T-helper 9 cell (primary cell): ENCODE measurements at regions not wholly inside any gene's neighbourhood (a gene's known extent, or its start where the extent isn't known, plus 50 kb on each side); places are given as distances from the start of the nearest gene placed in this dataset.
A peak's percentile ranks its signal among the peaks of the same experiment; 100 is the strongest.

ENCODE experiments used
- DNase-seq: peaks from one replicate; pipeline ENCODE4 v3.0.0-alpha.2; 2020

DNA sequence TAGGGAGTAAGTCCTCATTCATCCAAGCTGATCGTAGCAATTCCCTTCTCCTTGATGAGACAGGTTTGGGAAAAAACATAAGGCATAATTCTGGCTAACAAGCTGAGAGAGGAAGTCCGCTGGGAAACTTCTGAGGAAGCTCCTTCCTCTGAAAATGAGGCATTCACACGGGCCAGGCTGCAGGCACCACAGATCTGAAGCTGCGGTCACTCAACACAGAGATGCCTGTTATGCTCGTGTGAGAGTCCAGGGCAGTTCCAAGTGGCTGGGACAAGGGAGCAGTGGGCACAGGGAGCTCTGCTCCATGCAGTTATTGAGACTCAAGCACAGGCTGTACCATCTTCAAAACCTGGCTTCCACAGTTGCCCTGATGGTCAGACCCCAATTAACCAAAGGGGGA, 200.9 kb upstream of the ID2 start:
- DNase-seq = no peak

DNA sequence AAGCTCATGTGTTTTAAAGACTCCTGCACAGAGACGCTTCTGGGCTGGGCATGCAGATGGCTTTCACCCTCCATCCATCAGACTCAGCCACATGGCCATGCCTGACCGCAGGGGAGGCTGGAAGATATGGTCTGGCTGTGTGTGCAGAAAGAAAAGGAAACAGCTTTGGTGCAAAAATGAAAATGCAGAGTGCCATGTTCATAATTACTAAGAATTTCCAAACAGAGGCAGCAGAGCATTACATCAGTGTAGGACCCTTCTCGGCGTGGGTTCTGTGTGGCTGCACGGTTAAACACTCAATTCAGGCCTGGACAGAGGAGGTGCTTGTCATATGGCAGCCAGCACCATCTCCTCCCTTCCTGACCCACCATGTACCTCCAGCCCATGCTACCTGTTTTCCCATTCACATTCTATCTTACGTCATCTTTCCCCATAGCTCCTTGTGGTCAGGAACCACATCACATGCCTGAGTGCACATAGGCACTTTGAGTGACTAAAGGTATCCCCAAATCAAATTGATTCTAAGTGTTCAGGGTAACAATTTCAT, 200.3 kb upstream of the ID2 start:
- DNase-seq = no peak

DNA sequence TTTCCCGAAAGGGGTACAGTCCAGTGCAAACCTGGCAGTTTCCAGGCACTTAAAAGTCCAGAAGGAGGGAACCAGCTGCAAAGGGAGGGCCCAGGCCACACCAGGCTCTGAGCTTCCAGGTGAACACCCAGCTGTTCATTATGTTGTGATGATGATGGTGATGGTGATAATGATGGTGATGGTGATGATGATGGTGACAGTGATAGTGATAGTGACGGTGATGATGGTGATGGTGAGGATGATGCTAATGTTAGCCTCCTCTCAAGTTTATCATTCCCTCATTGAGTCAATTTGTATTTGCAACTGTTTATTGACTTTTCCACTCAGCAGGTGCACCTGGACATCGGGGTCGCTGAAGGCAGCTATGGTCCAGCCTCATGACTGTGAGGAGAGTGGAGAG, 199.4 kb upstream of the ID2 start:
- DNase-seq = no peak

DNA sequence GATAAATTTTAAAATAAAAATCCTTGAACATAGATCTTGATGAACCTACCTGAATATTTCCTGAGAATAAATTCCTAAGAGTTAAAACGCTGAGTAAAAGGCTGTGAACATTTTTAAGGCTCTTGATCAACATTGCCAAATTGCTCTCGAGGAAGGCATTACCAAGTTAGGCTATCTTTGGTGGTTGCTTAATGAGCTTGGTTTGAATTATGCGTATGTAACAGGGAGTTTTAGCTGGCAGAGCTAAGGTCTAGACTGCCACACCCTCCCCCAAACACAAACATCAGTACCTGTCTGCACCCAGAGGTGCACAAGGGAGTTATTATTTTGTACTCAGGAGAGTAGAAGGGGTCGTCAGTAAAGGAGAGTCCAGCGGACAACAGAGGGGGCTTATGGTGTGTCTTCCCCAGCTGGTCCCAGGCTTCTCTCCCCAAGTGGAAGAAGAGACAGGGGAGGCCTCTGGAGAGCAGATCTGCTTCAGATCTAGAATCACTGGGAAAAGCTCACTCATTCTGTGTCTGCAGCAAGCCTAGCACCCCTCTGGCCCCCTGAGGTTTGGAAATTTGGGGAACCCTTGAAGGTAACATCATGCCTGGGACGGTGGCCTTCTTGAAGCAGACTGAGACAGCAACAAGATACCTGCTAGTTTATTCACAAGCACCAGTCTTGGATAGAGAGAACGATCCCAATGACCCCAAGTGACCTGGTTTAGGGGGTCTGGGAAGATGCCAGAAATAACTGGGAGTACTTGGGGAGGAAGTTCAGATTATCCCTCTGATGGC, 197.2 kb upstream of the ID2 start:
- DNase-seq = no peak

DNA sequence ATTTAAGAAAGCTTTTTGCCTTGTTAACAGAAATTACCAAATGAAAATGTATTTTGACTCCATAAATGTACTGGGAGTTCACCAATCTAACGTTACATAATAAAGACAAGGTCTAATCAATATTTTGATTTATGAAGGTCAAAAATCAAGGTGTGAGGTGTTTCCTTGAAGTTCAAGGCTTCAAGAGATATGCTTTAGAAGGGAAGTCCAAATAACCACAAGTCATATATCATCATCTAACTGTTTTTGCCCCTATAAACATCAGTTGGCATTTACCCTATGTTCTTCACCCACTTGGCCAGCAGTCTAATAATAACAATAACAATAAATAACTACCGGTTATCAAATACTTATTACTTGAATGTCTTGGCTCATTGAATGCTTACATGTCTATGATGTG, 196.1 kb upstream of the ID2 start:
- DNase-seq = no peak

DNA sequence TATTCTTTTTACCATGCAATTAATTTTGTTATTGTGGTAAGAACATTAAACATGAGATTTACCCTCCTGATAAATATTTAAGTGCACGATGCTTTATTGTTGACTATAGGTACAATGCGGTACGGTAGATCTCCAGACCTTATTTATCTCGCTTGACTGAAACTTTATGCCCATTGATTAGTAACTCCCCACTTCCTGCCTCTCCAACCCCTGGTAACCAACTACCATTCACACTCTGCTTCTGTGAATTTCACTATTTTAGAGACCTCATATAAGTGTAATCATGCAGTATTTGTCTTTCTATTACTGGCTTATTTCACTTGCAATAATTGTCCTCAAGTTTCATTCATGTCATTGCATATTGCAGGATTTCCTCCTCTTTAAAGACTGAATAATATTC, 195.7 kb upstream of the ID2 start:
- DNase-seq = no peak

DNA sequence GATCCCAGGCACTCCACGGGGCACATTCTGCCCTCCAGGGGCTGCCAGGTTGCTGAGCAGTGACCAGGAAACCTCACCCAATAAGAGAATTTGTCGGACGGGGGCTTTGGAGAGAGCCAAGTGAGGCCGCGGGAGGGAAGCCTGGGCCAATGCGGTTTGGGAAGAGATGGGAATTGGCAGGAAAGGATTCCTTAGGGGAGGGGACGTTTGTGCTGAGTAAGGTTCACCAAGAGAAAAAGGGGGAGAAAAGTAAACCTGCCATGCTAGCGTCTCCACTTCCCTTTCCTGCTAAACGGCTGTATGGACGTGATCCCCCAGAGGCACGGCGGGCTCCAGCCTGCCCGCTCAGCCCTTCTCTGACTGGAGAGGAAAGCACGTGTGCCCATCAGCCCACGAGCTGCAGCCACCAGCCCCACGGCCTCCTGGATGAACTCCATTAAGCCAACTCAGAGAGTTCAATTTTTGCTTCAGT, 194.4 kb upstream of the ID2 start:
- DNase-seq = peak; percentile 23

DNA sequence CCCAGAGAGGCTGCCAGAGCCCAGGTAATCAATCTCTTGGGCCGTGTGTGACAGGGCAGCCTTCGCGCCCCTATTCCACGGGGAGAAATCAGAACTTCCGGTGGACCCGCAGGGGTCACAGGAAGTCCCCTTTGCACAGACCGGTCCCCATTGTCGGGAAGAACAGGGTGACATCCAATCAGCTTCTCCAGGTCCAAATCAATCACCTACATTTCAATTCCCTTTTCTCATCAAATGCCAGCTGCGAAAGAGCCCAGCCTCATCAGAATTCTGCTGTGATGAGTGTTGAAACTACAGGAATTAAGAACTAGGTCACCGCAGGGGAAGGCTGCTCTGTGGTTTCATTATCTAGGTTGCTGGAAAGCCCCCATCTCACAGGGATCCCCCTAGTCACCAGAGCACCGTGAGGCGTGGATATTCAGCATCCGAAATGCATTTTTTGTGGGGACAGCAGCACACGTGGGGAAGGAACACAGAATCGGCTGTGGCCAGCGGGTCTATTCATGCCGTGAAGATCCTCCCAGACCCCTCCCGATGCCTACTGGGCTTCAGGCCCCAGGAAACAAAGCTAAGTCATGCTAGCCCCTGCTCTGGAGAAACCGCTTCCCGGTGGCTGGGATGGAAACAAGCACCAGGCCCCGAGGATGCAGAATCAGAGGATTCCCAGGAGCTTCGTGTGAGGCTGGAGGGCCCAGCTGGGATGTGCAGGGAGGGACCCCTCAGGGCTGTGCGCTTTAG, 193.7 kb upstream of the ID2 start:
- peak; percentile 64 for DNase-seq

DNA sequence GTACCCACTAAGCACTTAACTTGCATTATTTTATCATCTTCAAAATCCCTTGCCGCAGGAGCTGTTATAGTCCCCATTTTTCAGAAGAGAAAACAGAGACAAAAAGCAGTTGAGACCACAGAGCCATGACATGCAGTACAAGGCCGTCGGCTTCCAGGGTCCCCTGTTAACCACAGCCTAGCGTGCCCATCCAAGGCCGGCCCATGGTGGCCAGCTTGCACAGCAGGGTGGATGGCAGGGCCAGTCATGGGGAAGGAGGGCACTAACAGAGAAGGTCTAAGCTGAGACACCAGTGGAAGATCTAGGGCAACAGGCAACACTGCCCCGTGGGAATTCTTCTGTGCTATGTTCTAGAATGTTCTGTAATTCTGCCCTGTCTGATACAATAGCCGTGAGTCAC, 192.6 kb upstream of the ID2 start:
- no peak for DNase-seq

DNA sequence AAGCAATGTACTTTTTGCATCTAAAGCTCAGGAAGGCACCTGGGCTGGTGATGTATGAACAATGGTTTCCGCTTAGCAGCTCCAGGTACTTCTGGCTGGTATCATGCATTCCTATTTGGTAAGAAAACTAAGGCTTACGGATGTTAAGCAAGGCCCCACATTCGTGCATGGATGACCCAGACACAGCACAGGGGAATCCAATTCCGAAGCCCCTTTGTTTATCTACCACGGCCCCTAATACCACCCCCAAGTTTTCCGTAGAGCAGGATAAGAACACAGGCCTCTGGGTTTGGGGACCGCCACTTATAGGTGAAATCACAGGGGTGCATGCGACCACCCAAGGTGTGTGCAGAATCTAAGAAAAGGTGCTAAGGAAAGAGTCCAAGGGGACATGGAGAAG, 192.1 kb upstream of the ID2 start:
- DNase-seq = no peak

DNA sequence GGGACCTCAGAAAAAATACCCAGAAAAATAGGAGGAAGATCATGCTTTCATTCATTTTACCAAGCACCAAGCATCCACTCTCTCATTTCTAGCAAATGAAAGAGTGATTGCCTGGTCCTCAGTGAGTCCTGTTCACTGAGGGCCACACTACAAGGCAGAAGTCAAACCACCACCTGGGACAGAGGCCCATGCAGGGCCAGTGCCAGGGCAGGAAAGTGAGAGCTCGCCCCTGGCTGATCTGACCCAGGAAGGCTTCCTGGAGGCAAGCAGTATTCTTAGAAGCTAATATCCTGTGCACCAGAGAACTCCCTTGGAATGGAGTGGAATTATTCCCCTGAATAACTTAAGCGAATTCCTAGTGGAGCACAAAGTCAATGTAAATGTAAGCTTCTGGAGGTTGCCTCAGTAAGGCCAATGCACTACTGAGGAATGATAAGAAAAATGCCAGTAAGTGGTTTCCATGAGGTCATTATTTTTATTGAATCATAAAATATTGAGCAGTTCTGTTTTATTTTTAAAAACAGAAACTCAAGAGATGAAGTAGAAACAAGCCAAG, 191.6 kb upstream of the ID2 start:
- no peak for DNase-seq

DNA sequence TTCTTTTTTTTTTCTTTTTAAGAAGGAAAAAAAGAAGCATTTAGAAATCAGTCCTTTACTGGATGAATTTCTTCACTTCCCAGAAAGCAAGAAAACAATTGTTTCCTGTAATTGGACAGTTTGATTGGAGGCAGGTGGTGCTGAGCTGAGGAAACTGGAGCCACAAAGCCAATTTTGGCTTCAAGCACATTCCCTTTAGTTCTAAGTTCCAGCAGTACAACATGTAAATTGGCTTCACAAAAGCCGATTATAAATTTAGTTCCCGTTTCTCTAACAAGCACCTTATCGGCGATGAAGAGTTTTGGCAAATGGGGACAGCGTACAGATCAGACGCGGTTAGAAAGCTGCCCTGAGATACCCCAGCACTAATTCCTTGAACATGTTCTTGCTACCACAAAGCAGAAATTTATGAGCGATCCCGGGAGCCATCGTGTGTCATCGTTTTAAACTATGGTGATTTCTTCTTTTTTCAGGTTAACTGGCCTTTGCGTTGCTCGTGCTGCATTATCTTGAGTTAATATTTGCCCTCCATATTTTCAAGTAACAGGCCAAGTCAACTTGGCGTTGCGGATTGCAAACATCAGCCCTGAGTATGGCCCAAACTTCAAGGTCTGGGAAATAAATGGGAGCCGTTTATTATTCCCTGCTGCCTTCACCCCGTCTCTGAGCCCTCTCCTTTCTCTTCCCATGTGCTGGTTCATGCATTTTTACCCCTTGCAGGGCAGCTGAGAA, 190.4 kb upstream of the ID2 start:
- no peak for DNase-seq

DNA sequence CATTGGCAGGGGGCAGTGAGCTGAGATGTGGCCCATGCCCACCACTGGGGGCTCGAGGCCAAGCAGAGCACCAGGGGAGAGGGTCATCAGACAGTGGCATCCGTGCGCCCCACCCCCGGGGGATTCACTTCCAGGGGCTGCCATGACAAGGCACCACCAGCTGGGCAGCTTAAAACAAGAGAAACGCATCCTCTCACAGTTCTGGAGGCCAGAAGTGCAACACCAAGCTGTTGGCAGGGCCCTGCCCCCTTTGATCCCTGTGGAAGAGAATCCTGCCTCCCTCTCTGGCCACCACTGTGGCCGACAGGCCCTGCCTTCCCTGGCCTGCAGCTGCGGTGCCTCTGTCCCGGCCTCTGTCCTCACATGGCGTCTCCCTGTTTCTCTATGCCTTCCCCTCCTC, 187.7 kb upstream of the ID2 start:
- DNase-seq = no peak

DNA sequence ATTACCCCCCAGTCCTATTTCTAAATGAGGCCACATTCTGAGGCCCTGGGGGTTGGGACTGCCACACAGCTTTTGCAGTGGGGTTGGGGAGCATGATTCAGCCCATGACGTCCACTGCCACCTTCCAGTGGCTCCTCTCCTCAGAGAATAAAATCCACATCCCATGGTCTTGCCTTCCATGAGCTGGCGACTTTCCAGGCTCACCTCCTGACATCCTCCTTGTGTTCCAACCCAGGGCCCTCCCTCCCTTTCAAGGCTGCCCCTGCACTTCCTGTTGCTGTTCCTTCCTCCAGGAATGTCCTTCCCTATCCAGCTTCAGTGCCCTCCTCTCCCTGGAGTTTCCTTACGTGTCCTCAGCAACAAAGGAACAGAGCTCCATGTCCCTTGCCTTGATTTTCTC, 187.3 kb upstream of the ID2 start:
- no peak for DNase-seq

DNA sequence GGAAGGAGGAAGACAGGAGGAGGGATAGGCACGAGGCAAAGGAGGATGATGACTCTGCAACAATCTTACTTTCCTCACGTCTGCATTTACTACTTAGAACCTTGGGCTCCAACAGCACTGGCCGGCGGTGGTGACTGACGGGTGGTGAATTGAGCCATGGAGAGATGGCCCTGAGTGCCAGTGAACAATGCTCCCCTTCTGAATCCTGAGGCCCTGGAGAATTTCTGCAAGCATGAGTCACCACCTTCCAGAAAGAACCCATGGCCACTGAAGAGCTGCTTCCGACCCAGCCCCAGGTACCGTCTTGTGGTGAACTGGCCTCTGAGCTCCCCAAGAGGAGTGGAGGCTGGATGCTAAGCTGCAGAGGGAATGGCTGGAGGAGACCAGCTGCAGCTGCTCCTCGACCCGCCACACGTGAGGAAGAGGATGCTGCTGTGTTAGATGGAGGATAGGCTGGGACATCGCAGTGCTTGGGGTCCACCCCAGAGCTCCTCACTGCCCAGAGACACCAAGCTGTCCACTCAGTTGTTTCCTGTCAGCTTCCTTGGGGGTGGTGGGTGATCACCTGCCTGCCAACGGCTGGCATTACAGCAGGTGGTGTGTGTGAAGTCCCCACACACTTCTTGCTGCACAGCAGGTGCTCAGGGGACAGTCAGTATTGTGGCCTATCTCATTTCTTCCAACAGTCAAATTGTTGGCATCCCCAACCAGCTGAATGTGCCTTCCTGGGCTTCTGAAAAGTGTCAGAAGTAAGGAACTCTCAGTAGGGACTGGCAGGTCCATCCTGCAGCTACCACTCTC, 186.5 kb upstream of the ID2 start:
- no peak for DNase-seq

DNA sequence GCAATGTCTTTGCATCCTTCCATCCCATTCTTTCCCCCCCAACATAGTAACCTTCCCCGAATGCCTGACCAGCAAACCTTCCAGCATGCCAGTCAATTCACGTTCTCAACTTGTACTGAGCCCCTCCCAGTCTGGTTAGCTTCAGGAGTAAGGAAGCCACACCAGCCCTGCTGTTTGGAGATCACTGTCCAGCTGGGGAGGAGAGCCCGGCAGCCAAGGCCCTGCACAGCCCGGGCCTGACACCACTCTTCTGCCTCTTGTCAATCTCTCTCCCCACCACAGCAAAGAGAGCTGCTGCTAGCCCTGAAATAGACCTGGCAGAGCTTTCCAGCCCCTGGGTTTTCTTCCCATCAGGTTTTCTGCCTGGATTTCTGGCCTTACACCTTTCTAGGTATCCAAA, 185.8 kb upstream of the ID2 start:
- no peak for DNase-seq

DNA sequence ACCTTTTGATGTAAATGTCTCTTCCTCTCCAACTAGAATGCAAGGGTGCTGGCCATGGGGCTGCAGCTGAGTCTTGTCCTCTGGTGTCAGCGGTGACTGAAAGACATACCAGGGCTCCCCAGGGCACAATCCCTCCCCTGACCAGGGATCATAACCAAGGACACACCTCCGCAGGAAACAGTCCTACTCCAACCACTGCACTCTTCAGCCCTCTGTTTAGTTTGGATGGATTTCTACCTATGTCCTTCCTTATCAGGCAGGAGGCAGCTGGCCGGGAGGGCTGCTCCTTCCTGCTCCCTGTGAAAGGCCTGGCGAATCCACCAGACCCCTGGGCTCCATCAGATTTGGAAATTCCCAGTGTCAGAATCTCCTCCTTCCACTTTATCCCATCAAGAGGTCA, 185.2 kb upstream of the ID2 start:
- DNase-seq = no peak

DNA sequence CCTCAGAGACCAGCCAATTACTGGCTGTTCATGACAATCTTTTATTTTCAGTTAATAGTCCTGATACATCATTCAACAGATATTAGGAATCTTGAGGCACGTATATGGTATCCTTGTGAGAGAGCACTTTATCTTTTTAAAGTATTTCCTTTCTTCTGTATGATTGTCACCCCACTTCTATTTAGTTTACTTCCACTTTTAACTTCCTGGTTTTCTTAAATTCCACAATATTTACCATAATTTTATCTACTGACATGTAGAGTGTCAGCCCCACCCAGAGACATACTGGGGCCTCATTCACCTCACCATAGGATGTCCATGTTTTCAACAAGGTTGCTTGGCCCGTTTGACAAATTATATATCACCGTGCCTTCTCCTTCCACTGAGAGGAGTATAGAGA, 182.9 kb upstream of the ID2 start:
- DNase-seq = no peak

DNA sequence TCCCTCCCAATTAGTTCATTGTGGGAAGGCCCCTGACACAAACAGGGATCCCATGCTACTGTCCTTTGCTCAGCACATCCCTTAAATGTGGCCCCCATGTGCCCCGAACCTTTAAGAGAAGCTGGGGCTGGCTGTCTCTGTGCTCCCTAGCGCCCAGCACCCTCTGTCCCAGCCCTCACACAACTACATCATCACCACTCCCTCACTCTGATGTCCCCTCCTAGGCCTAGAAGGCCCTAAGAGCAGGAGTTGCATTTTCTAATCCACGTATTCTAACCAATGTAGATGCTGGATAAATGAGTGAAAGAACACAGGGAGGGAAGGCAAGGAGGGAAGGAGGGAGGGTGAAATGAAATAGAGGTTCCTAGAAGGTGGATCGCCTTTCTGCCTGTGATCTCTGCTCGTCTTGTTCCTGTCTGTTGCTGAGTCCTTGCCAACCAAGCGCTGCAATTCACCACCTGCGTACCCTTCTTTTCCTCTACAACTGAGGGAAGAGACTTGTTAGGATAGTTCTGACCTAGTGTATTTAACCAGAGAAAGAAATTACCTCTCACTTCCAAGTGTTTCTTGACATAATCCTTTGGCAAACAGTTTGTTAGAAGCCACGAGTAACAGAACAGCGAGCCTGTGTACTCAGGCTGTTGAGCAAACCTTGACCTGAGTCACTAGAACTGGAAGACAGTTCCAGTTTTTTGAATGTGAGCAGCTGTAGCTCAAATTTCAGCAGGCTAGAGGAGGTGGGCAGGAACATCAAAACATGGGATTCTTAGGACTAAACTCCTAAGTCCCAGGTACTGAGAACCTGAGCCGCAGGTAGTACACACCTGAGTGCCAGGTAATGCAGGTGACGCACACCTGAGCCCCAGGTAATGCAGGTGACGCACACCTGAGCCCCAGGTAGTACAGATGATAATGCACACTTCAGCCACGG, 181.5 kb upstream of the ID2 start:
- DNase-seq = no peak

DNA sequence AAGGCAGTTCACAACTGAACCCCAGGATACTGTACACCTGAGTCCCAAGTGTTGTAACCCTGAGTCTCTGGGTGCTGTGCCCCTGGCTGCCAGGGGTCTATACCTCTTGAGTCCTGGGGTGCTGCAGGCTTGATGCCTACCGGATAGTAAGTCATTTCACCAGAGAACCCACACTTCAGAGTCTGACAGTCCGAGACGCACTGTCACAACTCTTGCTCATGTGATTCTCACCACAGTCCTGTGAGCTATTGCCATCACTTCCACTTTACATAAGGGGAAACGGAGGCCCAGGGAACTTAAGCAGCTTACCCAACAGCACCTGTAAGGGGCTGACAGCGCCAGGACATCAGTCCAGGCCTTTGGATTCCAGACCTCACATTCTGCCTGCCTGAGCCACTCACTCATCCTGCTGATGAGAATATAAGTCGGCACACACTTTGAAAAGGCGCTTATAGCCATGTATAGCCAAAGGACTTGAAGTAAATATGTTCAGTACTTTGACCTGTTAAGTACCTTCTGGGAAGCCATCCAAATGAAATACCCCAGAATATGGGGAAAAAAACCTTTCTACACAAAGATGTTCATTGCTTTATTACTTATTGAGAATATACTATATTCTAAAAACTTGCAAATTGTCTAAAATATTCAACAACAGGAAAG, 180.7 kb upstream of the ID2 start:
- DNase-seq = no peak

DNA sequence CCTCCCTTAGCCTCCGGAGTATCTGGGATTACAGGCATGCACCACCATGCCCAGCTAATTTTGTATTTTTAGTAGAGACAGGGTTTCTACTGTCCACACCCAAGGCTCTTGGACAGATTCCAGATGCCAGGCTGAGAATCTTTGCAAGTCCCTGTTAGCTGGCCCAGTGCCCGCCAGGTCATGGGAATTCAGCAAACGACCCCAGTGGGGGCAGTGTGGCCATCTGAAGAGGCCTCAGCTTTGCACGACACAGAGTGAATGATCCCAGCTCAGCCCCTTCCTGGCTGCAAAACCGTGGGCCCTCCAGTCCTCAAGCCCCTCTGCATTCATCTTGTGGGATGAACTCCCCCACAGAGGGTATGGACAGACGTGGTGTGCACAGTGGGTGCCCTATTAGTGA, 179.5 kb upstream of the ID2 start:
- no peak for DNase-seq
